ENCODE measurements at regions not wholly inside any gene's neighbourhood (a gene's known extent, or its start where the extent isn't known, plus 50 kb on each side); places are given as distances from the start of the nearest gene placed in this dataset.

DNA sequence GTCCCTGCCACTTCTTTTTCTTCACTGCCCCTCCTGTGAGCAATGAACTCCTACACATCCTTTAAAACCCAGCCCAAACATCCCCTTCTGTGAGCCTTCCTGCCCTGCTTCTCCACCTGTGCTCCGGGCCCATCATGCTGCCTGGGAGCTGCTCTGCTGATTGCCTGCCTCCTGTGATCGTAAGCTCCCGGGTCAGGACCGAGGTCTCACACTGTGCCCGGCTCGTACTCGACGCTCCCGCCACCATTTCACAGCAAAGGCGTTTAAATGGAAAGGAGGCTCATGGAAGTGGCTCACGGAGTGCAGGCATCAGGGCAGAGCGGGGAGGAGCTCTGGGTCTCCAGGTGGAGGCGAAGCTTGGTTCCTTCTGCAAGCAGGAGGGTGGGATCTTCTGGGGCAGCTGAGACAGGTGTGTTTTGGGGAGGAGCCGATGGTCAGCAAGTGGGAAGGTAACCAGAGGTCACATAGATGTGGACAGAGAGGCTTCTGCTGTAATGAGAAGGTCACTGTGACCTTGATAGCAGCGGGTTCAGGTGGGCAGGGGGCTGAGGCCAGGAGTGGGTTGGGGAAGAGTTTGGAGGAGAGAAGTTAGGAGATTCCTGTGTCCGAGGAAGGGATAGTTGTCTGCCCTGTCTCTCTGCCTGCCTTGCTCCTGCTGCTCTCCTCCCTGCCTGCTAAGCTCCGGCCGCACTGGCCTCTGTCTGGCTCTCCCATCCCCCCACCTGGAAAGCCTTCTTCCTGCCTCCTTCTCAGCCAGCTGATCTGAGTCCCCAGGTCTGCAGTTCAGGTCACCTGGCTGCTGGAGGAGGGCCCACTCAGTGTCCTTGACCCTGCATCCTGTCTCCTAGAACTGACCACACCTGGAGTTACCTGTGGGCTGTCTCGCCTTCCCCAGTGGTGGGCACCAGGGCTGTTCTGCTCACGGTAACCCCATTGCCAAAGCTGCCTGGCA, 52.7 kb upstream of the FRMD1 start:
- DNase-seq, result no peak

GRCh38 chr6:168130697-168131371, 51.8 kb upstream of the FRMD1 start:
- no peak for DNase-seq

- no peak for DNase-seq
These were observed 51.2 kb upstream of the FRMD1 start for GRCh38 chr6:168130168-168130696.

DNA sequence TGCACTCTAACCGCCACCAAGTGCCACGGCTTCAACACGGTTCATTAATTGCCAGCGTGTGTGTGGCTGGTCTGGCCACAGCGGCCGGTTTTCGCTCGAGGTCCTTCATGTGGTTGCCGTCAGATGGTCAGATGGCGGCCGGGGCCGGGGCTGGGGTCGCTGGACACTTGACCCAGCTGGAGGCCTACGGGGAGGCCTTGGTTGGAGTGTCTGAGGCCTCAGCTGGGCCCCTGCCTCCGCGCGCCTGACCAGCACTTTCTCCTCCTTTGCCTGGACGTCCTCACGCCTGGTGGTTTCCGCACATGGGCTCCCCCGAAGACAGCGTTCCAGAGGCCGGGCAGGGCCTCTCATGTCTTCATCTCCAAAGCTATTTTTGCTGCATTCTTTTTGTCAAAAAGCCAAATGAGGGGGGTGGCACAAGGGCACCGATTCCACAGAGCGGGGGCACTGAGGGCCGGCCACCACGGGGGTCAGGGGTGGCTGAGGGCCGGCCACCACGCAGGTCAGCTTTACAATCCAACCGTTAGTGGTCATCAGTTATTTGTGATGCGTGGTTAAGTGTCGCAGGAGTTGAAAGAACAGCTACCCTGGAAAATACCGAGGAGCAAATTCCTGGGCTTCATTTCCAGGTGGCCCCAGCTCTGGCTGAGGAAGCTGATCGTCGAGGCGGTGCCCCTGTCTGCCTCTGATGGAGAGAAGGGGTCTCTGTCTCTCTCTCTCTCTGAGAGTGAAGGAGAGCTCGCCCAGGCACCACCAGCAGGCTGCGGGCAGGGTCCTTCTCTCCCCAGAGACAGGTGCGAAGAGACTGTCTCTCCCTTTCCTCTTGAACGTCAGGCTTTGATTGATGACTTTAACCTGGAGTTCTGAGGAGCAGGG, 50.5 kb upstream of the FRMD1 start:
- no peak for DNase-seq

DNA sequence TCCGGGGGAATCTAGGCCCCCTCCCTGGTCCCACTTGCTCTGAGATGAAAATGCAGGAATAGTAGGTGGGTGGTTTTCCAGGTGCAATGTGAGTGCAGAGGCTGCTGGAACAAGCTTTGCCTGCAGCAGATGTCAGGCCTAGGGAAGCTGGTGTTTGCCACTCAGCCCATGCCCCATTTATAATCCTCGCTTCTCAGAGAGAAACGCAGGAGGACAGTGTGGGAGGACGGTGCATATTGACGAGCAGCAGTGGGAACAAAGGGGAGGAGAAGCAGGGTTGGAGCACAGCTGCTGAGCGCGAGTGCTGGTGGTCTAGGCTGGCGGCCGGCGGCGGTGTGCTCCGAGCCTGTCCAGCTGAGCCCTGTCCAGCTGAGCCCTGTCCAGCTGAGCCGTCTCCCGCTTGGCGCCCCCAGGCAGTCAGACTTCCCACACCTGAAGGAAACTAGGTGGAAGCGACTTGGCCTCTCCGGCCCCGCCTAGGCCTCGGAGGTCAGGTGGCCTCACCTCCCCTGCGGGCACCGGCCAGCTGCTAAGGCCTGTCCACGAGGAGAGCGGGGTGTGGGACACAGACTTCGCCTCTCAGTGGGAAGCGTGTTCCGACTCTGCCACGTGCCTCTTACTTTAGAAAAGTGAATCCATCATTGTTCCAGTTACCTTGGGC, 49.7 kb upstream of the FRMD1 start:
- no peak for DNase-seq

Data from NCI-H1417 treated with DMSO at 0.1 percent for 48 hours (cell line).